ENCODE measurements at regions not wholly inside any gene's neighbourhood (a gene's known extent, or its start where the extent isn't known, plus 50 kb on each side); places are given as distances from the start of the nearest gene placed in this dataset.
"Not testable (repeated sequence)": the region's sequence is repeated elsewhere in the genome, so short reads cannot be mapped to it uniquely, and the experiment has no call there.

DNA sequence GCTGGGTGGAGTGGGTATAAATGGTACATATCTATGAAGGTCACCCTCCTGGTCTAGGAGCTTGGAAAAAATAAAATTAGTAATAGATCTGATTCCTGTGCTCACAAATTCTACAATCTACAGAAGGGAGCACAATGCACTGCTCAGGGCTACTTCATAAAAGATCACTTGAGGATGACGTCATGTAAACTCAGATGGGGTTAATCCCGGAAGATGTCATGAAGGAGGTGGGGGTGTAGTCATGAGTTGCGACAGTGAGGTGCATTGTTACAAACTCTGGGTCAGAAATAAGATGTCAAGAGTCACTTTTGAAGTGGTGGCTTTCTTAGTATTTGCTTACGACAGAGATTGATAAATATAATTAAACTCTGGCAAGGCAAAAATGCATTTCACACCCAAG, 68.2 kb downstream of the LHX9 start:
- H3K36me3 Mint-ChIP-seq (ENCODE audit: low read depth): no peaks in the 10 kb centered on the region

DNA sequence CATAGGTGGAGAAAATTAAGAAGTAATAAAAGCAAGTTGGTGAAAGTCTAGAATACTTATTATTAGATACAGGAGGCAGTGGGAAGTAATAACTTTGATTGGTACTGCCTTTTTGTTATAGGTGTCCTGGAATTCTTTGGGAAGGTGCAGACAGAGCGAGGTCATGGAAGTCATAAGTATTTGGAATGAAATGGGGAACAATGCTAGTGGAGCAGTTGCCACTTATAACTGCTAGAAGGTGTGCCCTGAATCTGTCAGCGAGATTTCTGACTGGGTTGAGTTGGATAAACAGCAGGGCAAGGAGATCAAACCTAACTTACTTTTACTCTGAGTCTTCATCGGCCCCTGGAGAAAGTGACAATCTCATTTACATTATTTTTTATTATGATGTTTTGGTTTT, 69.6 kb downstream of the LHX9 start:
- Mint-ChIP-seq H3K27ac (no peak overlapping the region), H3K9me3 (no peaks in the 10 kb centered on the region), H3K4me1 (ENCODE audit: low read depth) (no peaks in the 10 kb centered on the region), H3K36me3 (ENCODE audit: low read depth) (no peaks in the 10 kb centered on the region), H3K27me3 (no peaks in the 10 kb centered on the region), H3K4me3 (no peak overlapping the region)

More for the DNA sequence above, 68.2 kb downstream of the LHX9 start:
- Mint-ChIP-seq H3K4me3 (no peak overlapping the region), H3K27ac (no peak overlapping the region), H3K9me3 (no peaks in the 10 kb centered on the region), H3K27me3 (no peaks in the 10 kb centered on the region), H3K4me1 (ENCODE audit: low read depth) (no peaks in the 10 kb centered on the region)

DNA sequence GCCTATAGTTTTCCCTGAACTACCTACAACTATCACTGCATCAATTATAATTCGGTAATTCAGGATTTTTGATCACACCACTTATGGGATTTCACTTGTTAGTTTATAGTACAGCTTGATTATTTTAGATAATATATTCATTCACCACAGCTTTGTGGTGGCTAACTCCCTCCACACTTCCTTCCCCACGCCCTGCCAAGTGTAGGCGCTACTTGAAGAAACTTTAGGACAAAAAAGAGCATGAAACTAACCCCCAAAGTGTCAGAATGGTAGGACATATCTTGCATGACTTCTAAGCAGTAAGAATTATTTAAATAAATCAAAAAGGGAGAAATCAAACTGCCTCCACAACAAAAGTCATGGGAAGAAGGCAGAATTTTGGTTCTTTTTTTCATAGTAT, 70.1 kb downstream of the LHX9 start:
- no peaks in the 10 kb centered on the region for H3K27me3 Mint-ChIP-seq
- no peak overlapping the region for H3K27ac Mint-ChIP-seq
- H3K36me3 Mint-ChIP-seq (ENCODE audit: low read depth): no peaks in the 10 kb centered on the region
- no peaks in the 10 kb centered on the region for H3K9me3 Mint-ChIP-seq
- no peaks in the 10 kb centered on the region for H3K4me1 Mint-ChIP-seq (ENCODE audit: low read depth)
- H3K4me3 Mint-ChIP-seq: no peak overlapping the region

DNA sequence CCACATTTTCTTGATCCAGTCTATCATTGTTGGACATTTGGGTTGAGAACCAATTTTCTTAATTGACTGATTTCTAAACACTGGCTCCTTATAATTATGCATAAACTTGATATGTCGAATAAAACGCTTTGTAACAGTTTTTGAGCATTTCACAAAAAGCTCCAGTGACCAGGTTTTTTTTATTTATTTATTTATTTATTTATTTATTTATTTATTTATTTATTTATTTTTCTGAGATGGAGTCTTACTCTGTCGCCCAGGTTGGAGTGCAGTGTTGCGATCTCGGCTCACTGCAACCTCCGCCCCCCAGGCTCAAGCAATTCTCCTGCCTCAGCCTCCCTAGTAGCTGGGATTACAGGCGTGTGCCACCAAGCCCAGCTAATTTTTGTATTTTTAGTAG, 71.4 kb downstream of the LHX9 start:
- H3K4me3 Mint-ChIP-seq; H3K27ac Mint-ChIP-seq; H3K27me3 Mint-ChIP-seq; H3K4me1 Mint-ChIP-seq (ENCODE audit: low read depth); H3K36me3 Mint-ChIP-seq (ENCODE audit: low read depth); H3K9me3 Mint-ChIP-seq: not testable (repeated sequence)

DNA sequence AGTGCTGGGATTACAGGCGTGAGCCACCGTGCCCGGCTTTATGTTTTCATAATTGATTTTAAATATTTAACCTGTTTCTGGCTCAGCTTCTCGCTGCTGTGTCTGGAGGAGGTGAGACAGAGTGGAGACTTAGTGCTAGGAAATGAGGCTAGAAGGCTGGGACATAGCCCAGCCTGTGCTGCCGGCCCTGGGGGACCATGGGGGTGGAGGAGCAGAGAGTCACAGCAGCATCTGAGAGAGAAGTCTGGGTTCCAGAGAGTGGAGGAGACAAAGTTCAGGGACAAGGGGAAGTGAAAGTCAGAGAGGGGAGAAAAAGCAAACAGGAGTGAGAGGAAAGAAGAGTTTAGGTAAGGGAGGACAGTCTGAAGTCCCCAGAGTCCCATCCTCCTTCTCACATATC, 71.9 kb downstream of the LHX9 start:
- H3K36me3 Mint-ChIP-seq (ENCODE audit: low read depth): no peaks in the 10 kb centered on the region
- no peak overlapping the region for H3K4me3 Mint-ChIP-seq
- no peaks in the 10 kb centered on the region for H3K27me3 Mint-ChIP-seq
- H3K27ac Mint-ChIP-seq: no peak overlapping the region
- H3K9me3 Mint-ChIP-seq: no peaks in the 10 kb centered on the region
- no peaks in the 10 kb centered on the region for H3K4me1 Mint-ChIP-seq (ENCODE audit: low read depth)

DNA sequence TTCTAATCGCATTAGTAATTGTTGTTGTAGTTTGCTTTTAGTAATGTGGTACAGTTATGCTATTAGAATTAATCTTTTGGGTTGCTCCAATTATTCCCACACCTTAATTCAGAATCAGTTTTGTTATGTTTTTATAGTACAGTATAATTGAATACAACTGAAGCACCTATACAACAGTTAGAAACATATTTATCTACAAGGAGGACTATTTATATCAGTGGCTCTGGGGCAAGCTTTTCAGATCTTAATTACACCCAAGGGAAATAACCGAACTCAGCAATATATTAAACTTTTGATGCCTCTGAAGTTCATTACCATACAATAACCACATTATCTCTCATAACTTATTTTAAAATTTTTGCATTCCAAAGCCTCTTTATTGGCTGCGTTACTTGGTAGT, 74.4 kb downstream of the LHX9 start:
- Mint-ChIP-seq H3K27me3 (peaks cover 5% of the 10 kb centered on the region), H3K36me3 (ENCODE audit: low read depth) (no peaks in the 10 kb centered on the region), H3K9me3 (no peaks in the 10 kb centered on the region), H3K27ac (no peak overlapping the region), H3K4me1 (ENCODE audit: low read depth) (no peaks in the 10 kb centered on the region), H3K4me3 (no peak overlapping the region)

DNA sequence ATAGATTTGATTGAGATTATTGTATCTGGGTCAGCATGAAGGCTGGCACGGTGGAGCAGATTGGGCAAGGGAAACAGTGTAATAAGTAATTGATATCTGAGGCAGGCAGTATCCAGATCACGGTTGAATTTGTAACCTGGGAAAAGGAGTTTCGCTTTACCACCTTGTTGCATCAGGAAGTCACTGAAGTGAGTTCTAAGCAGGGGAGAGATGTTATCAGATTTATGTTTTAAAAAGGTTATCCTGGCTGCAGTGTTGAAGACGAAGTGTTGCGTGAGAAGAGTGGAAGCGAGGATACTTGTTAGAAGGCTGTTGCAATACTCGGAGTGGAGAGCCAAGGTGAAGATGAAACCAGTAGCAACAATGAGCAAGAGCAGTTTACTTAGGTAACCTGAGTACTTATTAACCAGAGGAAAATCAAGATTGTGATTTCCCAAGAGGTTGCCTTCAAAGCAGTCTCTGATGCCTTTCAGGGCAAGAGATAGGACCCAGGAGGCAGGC, 77.8 kb downstream of the LHX9 start:
- Mint-ChIP-seq H3K4me1 (ENCODE audit: low read depth) (no peaks in the 10 kb centered on the region), H3K4me3 (no peak overlapping the region), H3K27me3 (peaks cover 5% of the 10 kb centered on the region), H3K9me3 (no peaks in the 10 kb centered on the region), H3K27ac (no peak overlapping the region), H3K36me3 (ENCODE audit: low read depth) (no peaks in the 10 kb centered on the region)

DNA sequence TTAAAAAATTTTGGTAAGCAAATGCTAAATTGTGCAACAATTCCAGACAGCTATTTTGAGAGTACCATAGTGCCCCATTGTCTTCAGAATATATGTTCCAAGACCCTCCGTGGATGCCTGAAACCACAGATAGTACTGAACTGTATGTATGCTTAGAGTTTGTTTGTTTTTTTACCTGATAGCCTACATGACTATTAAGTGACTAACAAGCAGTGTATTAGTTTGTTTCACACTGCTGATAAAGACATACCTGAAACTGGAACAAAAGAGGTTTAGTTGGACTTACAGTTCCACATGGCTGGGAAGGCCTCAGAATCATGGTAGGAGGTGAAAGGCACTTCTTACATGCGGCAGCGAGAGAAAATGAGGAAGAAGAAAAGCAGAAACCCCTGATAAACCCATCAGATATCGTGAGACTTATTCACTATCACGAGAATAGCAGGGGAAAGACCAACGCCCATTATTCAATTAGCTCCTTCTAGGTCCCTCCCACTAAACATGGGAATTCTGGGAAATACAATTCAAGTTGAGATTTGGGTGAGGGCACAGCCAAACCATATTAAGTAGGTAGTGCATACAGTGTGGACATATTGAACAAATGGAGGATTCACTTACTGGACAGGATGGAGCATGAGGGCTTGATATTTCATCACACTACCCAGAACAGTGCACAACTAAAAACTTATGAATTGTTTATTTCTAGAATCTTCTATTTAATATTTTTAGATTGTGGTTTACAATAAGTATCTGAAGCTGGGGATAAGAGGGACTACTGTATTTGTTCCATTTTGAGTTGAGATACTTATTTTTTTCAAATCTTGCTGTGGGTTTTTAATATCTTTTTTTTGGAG, 78.5 kb downstream of the LHX9 start:
- H3K27ac Mint-ChIP-seq: no peak overlapping the region
- H3K4me3 Mint-ChIP-seq: no peak overlapping the region
- no peaks in the 10 kb centered on the region for H3K4me1 Mint-ChIP-seq (ENCODE audit: low read depth)
- peaks cover 5% of the 10 kb centered on the region for H3K27me3 Mint-ChIP-seq
- H3K9me3 Mint-ChIP-seq: no peaks in the 10 kb centered on the region
- H3K36me3 Mint-ChIP-seq (ENCODE audit: low read depth): no peaks in the 10 kb centered on the region

DNA sequence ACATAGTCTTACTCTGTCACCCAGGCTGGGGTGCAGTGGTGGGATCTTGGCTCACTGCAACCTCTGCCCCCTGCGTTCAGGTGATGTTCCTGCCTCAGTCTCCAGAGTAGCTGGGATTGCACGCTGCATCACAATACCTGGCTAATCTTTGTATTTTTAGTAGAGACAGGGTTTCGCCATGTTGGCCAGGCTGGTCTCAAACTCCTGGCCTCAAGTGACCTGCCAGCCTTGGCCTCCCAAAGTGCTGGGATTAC, 79.0 kb downstream of the LHX9 start:
- H3K9me3 Mint-ChIP-seq; H3K4me1 Mint-ChIP-seq (ENCODE audit: low read depth); H3K27me3 Mint-ChIP-seq; H3K27ac Mint-ChIP-seq; H3K36me3 Mint-ChIP-seq (ENCODE audit: low read depth); H3K4me3 Mint-ChIP-seq: not testable (repeated sequence)

DNA sequence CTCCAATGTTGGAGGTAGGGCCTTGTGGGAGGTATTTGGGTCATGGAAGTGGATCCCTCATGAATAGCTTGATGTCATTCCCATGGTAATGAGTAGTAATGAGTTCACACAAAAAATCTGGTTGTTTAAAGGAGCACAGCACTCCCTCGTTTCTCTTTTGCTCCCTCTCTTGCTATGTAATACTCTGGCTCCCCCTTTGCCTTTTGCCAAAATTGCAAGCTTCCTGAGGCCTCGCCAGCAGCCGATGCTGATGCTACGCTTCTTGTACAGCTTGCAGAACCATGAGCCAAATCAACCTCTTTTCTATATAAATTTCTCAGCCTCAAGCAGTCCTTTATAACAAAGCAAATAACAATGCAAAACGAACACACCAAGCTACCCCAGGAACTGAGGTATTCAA, 80.9 kb downstream of the LHX9 start:
- Mint-ChIP-seq H3K27ac (no peak overlapping the region), H3K36me3 (ENCODE audit: low read depth) (no peaks in the 10 kb centered on the region), H3K27me3 (peaks cover 9% of the 10 kb centered on the region), H3K4me1 (ENCODE audit: low read depth) (no peaks in the 10 kb centered on the region), H3K9me3 (no peaks in the 10 kb centered on the region), H3K4me3 (no peak overlapping the region)

DNA sequence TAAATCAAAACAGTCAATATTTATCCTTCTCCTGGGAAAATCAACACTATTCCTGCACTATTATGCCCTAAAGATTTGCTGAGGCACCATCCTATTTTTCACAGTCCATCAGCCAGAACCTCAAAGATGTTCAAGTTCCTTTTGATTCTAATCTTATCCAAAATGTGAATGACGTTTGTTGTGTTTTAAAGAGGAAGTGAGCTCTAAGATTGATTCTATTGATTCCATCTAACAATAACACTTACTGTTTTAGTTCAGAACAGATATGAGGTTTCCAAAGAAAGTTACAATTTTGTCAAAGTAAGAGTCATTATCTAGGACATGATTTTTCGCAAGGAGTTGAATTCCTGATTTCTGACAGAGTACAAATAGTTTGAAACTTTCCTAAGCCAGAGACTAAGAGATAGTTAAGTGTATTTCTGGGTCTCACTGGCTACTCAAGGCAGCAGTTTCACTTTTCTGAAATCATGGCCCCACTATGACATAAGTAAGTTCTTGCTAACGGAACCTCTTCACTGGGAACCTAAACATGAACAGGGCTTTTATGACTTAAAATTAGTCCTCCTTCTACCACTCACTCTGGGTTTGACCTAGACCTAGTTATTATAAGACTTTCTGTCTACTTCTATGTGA, 84.7 kb downstream of the LHX9 start:
- Mint-ChIP-seq H3K36me3 (ENCODE audit: low read depth) (no peaks in the 10 kb centered on the region), H3K4me1 (ENCODE audit: low read depth) (no peaks in the 10 kb centered on the region), H3K4me3 (no peak overlapping the region), H3K27ac (no peak overlapping the region), H3K9me3 (no peaks in the 10 kb centered on the region), H3K27me3 (peaks cover 7% of the 10 kb centered on the region)

DNA sequence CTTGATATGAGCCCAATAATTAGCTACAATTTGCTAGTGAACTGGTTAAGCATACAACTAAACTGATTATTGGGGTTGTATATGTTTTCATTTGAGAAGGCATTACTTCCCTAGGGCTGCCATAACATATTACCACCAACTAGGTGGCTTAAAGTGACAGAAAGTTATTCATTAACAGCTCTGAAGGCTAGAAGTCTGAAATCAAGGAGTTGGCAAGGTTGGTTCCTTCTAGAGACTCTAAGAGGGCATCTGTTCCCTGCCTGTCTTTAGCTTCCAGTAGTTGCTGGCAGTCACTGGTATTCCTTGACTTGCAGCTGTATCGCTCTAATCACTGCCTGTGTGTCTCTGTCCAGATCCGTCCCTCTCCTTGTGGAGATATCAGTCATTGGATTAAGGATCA, 86.3 kb downstream of the LHX9 start:
- no peak overlapping the region for H3K4me3 Mint-ChIP-seq
- H3K4me1 Mint-ChIP-seq (ENCODE audit: low read depth): no peaks in the 10 kb centered on the region
- no peaks in the 10 kb centered on the region for H3K36me3 Mint-ChIP-seq (ENCODE audit: low read depth)
- no peak overlapping the region for H3K27ac Mint-ChIP-seq
- peaks cover 8% of the 10 kb centered on the region for H3K27me3 Mint-ChIP-seq
- peaks cover 10% of the 10 kb centered on the region for H3K9me3 Mint-ChIP-seq

DNA sequence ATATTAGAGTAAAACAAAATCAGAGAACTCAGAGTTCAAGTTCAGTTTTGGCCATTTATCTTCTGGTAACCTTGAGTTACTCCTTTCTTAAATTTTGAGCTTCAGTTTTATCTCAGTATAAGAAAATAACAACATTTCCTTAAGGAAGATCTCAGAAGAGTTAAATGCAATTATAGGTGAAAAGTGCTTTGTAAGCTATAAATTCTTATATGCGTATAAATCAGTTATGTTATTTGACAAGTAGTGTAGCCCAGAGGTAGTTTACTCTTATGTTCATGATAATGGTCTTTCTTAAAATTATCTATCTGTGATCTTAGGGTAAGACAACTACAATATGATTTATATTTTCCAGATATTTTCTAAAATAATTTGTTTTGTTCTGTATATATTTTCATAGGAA, 89.8 kb downstream of the LHX9 start:
- peaks cover 32% of the 10 kb centered on the region for H3K9me3 Mint-ChIP-seq
- H3K4me1 Mint-ChIP-seq (ENCODE audit: low read depth): no peaks in the 10 kb centered on the region
- peaks cover 4% of the 10 kb centered on the region for H3K27me3 Mint-ChIP-seq
- no peak overlapping the region for H3K27ac Mint-ChIP-seq
- no peak overlapping the region for H3K4me3 Mint-ChIP-seq
- no peaks in the 10 kb centered on the region for H3K36me3 Mint-ChIP-seq (ENCODE audit: low read depth)

DNA sequence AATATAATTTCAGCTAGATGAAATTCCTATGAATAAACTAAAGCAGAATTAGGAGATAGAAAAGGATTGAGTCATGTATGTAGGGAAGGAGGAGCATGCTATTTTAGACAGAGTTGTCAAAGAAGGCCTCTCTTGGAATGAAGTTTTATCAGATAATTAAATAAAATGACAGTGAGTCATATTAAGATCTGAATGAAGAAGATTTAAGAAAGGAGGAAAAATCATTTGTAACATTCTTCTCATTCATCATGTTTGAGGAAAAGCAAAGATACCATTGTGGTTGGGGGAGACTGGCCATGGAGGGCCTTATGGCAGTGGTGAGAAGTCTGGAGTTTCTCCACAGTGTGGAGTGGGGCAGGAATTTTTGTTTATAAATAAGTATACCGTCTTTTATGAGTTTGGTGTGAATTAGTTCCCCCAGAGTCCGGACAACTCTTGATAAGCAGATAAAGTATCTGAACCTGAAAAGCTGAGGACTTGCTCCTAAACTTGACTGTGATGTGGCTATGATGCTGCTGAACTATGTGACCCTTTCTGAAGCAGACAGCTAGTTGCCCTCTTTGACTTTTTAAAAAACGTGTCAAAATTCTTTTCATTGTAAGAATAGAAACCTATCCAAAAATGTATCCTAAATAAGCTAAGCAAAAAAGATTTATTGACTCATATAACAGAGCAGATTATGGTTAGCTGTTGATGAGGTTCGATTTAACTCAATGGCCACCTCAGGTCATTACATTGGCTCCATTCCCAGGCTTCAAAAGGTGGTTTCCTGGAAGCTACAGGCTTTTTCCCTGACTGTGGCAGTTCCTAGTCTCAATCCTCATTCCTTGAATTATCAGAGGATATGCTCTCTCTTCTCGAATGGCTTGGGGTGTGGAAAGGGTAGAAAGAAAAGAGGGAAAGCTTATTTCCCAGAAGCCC, 90.8 kb downstream of the LHX9 start:
- no peaks in the 10 kb centered on the region for H3K36me3 Mint-ChIP-seq (ENCODE audit: low read depth)
- H3K4me3 Mint-ChIP-seq: no peak overlapping the region
- H3K9me3 Mint-ChIP-seq: peaks cover 32% of the 10 kb centered on the region
- H3K27ac Mint-ChIP-seq: no peak overlapping the region
- H3K4me1 Mint-ChIP-seq (ENCODE audit: low read depth): no peaks in the 10 kb centered on the region
- H3K27me3 Mint-ChIP-seq: peaks cover 4% of the 10 kb centered on the region

DNA sequence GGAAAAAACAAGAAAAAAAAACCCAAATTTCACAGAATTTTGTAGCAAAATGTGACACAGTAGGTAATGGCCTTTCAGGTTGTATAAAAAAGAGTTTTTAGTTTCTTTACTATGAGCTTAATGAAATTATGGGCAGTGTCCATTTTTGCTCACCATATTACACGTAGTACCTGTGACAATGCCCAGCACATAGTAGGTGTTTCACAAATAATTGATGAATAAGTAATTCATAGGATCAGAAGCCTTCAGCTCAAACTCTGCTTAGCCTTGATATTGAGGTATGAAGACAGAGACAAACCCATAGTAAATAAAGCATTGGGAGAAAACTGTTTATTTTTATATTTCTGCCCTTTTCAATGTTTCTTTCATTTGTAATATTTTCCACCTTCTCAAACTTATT, 97.2 kb downstream of the LHX9 start:
- peaks cover 3% of the 10 kb centered on the region for H3K27me3 Mint-ChIP-seq
- no peaks in the 10 kb centered on the region for H3K4me1 Mint-ChIP-seq (ENCODE audit: low read depth)
- no peak overlapping the region for H3K4me3 Mint-ChIP-seq
- H3K27ac Mint-ChIP-seq: no peak overlapping the region
- H3K9me3 Mint-ChIP-seq: peaks cover 14% of the 10 kb centered on the region
- no peaks in the 10 kb centered on the region for H3K36me3 Mint-ChIP-seq (ENCODE audit: low read depth)
